Activated CD4-positive, CD25-positive, alpha-beta regulatory T cell (primary cell): ENCODE measurements at regions not wholly inside any gene's neighbourhood (a gene's known extent, or its start where the extent isn't known, plus 50 kb on each side); places are given as distances from the start of the nearest gene placed in this dataset.

Experiments used
- DNase-seq, 4 experiments: peaks; one replicate each; lab custom pipeline; 2025; lab: John Stamatoyannopoulos, UW

DNA sequence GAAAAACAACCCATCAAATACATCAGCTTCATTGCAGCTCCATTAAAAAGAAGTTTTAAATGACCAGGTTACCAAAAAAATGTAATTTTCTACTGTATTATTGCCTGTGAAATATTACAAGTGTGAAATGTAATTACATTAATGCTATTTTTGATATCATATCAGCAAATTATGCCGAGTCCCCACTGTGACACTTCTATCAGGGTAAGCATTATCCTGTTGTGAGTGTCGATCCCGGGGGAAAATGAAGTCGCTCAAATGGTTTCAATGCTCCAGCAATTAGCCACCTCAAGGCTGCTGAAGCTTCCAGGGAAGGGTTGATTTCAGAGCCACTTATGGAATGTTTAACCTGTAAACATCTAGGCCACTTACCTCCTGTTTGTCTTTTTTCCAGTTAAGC lies 70.4 kb downstream of the RCN1 start:
- no peak for DNase-seq

DNA sequence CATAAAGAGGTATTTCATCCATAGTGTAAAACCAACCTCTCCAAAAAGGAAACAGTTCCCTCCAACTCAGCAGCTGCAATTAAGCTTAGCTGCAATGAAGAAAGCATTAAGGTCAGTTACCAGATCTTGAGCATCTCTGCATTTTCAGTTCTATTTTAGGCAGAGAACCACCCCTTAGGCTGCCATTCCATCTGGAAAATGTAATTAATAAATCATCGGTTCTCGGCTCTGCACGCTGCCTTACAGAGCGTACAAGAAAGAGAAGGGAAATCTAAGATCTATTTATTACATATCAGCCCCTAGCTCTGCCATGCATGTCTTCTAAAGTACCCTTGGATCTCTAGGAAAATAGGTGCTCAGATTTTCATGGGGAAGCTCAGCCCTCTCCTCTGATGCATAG lies 71.5 kb downstream of the RCN1 start:
- DNase-seq, result no peak

- no peak for DNase-seq
Measured at GRCh38 chr11:32162906-32163305, 72.0 kb downstream of the RCN1 start.

- no peak for DNase-seq
Measured at GRCh38 chr11:32163557-32163956, 72.7 kb downstream of the RCN1 start.

- DNase-seq, result no peak
Measured at GRCh38 chr11:32164836-32165235, 74.0 kb downstream of the RCN1 start.

DNA sequence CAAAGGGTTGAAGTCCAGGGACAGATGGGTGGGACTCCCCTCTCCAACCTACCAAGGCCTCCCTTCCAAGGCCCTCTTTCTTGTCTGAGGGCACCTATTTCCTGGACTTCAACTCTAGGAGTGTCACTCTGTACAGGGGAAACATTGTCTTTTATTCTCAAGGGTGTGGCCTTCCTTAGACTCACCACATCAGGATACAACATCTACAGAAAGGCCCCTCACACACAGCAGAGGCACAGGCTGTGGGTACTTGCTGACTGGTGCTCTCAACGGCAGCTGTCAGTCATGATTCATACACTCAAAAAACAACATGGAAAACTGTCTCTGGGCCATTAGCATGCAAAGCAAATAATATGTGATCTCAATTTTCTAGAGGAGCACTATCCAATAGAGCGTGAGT lies 78.0 kb downstream of the RCN1 start:
- no peak for DNase-seq

GRCh38 chr11:32171445-32171844 lies 80.6 kb downstream of the RCN1 start:
- no peak for DNase-seq

- no peak for DNase-seq
Measured at GRCh38 chr11:32172041-32172847, 81.4 kb downstream of the RCN1 start.

GRCh38 chr11:32172848-32173834 lies 82.3 kb downstream of the RCN1 start:
- DNase-seq, result no peak

DNA sequence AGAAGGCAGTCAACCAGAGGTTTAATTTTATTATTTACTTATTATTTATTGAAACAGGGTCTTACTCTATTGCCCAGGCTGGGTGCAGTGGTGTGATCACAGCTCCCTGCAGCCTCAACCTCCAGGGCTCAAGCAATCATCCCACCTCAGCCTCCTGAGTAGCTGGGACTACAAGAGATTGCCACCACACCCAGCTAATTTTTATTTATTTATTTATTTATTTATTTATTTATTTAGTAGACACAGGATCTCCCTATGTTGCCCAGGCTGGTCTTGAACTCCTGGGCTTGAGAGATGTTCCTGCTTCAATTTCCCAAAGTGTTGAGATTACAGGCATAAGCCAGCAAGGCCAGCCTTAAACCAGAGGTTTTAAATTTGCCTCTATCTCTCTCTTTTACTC lies 83.1 kb downstream of the RCN1 start:
- DNase-seq, result no peak

GRCh38 chr11:32176223-32176934 lies 85.5 kb downstream of the RCN1 start:
- peak; percentile 29 to 71 (median 49) for DNase-seq

DNA sequence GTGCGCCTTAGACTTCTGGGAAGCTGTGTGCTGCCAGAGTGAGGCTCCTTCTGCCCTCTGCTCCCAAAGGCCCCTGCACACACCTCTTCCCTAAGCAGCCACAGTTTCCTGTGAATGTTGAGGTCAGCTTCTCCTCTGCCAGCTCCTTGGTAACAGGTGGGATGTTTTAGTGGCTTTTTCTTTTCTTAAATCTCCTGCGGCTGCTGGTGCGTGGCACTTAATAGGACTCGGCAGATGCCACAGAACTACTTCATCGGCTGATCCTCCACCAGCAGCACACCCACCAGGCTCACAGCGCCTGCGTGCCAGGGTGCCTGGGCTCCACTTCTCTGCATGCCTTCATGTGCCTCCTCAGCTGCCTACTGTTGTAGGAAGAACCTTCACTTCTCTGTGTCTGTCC lies 87.8 kb downstream of the RCN1 start:
- no peak for DNase-seq

DNA sequence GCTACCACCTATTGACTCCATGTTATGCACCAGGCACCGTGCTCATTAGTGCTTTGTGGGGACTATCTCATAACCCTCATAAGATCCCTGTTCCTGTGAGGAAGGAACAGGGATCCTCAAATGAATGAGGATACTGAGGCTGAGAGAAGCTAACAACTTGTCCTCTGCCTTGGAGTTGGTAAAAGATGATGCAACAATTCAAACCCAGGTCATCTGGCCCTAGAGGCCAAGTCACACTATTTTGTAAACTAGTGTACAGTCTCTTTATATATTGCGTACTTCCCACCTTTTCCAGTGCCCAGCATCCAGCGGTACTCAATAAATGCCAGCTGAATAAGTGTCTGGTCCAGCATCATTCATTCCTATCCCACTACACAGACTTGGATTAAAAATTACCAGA lies 92.6 kb downstream of the RCN1 start:
- no peak for DNase-seq

DNA sequence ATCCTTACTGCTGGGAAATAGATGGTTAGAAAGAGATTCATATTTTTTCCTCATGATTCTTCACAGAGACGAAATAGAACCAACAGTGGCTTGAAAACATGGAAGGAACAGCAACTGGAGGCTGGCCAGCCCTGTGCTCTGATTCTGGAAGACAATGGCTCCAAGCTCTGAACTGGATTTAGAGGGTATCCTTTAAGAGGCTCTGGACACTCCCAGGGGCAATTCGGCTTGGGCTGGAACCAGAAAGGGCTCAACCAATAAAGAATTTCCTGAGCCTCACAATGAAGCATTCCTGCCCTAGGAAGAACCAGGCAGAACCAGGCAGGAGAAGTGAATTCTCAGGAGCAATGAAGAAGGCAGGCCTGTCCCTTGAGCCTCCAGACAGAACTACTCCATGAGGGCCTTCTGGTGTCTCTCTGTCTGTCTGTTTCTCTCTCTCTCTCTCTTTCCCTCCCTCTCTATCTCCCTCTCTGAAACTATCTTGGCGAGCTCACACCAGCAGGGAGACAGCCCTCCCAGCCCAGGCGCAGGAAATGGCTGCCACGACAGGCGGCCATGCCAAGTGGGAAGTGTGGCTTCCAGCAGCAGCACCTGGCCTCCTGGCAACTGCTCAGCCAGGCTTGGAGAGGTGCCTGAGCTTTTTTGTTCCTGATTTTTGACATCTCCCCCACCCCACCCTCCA lies 93.3 kb downstream of the RCN1 start:
- no peak for DNase-seq

GRCh38 chr11:32184723-32185376 lies 94.0 kb downstream of the RCN1 start:
- no peak for DNase-seq

GRCh38 chr11:32186118-32186517 lies 95.2 kb downstream of the RCN1 start:
- DNase-seq, result no peak

- no peak for DNase-seq
Measured at GRCh38 chr11:32187111-32187510, 96.2 kb downstream of the RCN1 start.

GRCh38 chr11:32188785-32189184 lies 97.9 kb downstream of the RCN1 start:
- no peak for DNase-seq

DNA sequence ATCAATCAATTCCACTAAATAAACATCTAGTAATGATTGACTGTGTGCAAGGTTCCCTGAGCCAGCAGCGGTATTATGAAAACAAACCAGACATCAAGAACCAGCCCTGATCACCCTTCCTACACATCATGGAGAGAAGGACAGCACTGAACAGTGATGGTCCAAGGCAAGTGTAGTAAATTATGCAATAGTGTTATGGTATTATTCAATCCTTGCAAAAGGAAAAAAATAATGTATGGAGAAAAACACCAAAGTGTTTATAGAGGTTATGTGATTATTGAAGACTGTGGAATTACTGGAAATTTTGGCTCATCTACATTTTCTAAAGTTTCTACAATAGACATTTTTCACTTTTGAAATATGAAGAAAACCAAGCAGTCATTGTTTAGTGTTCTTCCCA lies 105.3 kb downstream of the RCN1 start:
- DNase-seq, result no peak

- no peak for DNase-seq
Measured at GRCh38 chr11:32198053-32198452, 107.2 kb downstream of the RCN1 start.

DNA sequence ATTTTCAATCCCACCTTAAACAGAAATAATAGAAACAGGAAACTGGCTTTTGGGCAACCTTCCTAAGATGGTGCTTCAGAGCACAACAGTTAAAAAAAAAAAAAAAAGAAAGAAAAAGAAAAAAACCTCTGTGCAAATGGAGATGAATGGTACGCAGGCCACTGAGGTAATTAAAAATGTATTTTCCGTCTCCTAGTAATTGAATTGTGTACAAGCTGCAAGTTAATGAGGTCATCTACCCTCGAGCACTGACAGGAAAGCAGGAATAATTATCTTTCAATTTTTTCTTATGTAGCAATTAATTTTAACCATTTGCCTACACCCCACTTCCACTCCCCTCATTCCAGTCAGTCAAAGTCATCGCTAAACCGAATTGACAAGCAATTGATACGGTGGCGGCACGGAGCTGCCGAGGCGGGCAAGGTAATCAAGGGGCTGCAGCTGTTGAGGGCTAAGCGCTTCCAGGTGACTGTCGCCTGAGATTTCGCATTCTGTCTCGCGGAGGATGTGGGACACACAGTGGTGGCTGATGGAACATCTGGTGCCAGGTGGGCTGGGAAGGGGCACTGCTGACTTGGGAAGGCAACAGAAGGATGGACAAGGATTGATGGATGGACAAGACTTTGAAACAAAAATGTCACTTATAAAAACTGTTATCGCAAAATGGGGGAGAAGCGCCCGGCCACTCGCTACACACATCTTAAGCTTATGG lies 109.4 kb downstream of the RCN1 start:
- no peak for DNase-seq
